Choroid plexus epithelial cell (primary cell): ENCODE measurements at regions not wholly inside any gene's neighbourhood (a gene's known extent, or its start where the extent isn't known, plus 50 kb on each side); places are given as distances from the start of the nearest gene placed in this dataset.

Source experiments
- DNase-seq: peaks from one replicate; pipeline ENCODE4 v3.0.0-alpha.2; 2010; ENCODE audit warnings: low read depth
- H3K4me3 ChIP-seq: 2 replicates; pipeline ENCODE4 v1.5.1; 2011; ENCODE audit warnings: low read depth, mild to moderate bottlenecking, control low read depth, low read length, moderate library complexity
- CTCF ChIP-seq: conservative IDR thresholded peaks from 2 replicates; pipeline ENCODE4 v1.5.1; 2011; ENCODE audit warnings: low read depth, mild to moderate bottlenecking, control low read depth, inconsistent platforms, low read length, moderate library complexity

- no peak for DNase-seq
- no peak overlapping the region for H3K4me3 ChIP-seq
- TF ChIP-seq CTCF: no peak
Measured at GRCh38 chr11:36791957-36792356, 193.9 kb upstream of the RAG2 start.

GRCh38 chr11:36790526-36790925, 192.5 kb upstream of the RAG2 start:
- no peak for TF ChIP-seq CTCF
- no peak for DNase-seq
- no peak overlapping the region for H3K4me3 ChIP-seq

- TF ChIP-seq CTCF: no peak
- no peak for DNase-seq
- H3K4me3 ChIP-seq: no peak overlapping the region
Measured at GRCh38 chr11:36783808-36784207, 185.8 kb upstream of the RAG2 start.

GRCh38 chr11:36779791-36780190, 181.8 kb upstream of the RAG2 start:
- no peak overlapping the region for H3K4me3 ChIP-seq
- DNase-seq: no peak
- TF ChIP-seq CTCF: no peak

- no peak for TF ChIP-seq CTCF
- no peak for DNase-seq
Measured at GRCh38 chr11:36777311-36777710, 179.3 kb upstream of the RAG2 start.

GRCh38 chr11:36775756-36776155, 177.7 kb upstream of the RAG2 start:
- H3K4me3 ChIP-seq: no peak overlapping the region
- DNase-seq: no peak
- no peak for TF ChIP-seq CTCF

More at GRCh38 chr11:36777311-36777710, 179.3 kb upstream of the RAG2 start:
- no peak overlapping the region for H3K4me3 ChIP-seq

- H3K4me3 ChIP-seq: no peak overlapping the region
Measured at GRCh38 chr11:36775130-36775529, 177.1 kb upstream of the RAG2 start.

More at GRCh38 chr11:36775130-36775529, 177.1 kb upstream of the RAG2 start:
- TF ChIP-seq CTCF: no peak
- DNase-seq: no peak
